Activated CD4-positive, alpha-beta T cell treated with anti-CD3 and anti-CD28 coated beads, Interleukin-2, Interleukin-4, amounts not matched to agents 100 ng/mL and 50 ng/mL, durations not matched to agents 16 hours and 8 hours (primary cell): ENCODE measurements at regions not wholly inside any gene's neighbourhood (a gene's known extent, or its start where the extent isn't known, plus 50 kb on each side); places are given as distances from the start of the nearest gene placed in this dataset.

ENCODE experiments used
- DNase-seq: peaks from one replicate; pipeline ENCODE4 v3.0.0-alpha.2; 2020; ENCODE audit warnings: low spot score

DNA sequence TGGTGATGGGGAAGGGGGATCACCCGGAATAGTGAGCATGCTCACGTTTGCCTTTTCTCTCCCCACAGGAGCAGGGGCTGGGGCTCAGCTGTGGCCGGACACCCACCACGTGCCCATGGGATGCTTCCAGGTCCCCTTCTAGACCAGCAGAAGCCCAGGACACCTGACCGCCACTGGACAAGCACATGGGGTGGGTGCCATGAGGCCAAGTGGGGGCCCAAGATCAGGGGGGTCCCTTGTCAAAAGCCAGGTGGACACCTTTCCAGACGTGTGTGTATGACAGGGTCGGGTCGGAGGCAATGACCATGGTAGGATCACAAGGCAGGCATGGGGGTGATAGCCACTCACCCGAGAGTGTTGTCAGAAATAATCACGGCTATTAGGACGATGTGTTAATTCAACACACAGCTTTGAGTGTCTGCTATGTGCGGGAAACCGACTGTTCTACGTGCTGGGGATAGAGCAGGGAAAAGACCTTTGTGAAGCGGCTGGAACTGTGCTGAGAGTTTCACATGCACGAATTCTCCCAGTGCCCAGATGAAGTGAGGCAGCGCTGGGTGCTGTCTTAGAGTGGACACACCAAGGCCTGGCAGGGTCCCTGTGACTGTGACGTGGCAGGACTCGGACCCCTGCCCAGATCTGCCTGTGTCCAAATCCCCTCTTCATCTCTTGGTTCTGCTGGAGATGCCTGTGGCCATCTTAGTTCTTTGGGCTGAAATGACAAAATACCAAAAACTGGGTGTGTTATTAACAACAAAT, 244.7 kb downstream of the NDUFA10 start:
- no peak for DNase-seq

DNA sequence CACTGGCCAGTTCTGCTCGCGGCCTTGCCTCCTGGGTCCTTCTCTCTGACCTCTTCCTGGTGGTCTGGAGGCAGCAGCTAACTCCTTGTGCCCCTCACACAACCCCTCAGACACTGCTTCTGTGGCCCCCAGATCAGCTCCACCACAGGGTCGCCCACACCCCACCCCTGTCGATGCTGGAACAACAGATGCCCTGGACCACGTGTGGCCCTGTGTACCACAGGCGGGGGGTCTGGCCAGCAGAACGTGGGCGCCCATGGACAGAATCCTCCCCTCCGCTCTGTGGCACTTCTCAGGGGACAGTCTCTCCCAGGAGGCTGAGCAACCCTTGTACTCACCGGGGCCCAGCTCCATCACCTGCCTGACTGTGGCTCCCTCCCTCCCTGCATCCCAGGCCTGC, 245.6 kb downstream of the NDUFA10 start:
- DNase-seq: no peak

DNA sequence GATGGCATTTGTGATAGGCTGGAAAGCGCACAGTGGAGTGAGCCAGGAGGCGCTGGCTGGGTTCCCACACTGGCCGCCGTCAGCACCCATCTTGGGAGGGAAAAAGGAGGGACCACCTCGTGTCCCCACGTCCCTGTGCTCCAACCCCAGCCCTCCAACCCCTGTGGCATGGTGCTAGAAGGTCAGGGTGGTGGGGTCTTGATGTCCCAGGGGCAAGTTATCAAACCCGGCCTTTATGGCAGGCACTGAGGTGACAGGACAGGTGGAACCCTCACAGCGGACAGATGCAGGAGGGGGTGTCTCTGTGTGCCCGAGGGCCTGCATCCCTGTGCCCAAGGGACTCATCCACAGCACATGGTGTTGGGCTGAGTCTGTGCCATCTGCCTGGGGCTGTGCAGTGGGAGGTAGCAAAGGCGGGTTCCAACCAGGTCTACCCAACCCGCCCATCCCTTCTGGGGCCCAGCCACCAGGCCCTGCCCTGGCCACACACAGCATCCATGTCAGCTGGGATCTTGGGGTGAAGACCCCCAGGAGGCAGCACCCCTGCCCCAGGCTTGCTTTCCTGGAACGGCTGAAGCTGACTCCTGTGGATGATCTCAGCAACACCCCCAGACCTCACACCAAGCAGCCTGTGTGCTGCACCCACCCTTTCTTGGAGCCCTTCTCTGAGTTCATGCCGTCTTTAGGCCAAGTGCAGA, 246.1 kb downstream of the NDUFA10 start:
- no peak for DNase-seq

DNA sequence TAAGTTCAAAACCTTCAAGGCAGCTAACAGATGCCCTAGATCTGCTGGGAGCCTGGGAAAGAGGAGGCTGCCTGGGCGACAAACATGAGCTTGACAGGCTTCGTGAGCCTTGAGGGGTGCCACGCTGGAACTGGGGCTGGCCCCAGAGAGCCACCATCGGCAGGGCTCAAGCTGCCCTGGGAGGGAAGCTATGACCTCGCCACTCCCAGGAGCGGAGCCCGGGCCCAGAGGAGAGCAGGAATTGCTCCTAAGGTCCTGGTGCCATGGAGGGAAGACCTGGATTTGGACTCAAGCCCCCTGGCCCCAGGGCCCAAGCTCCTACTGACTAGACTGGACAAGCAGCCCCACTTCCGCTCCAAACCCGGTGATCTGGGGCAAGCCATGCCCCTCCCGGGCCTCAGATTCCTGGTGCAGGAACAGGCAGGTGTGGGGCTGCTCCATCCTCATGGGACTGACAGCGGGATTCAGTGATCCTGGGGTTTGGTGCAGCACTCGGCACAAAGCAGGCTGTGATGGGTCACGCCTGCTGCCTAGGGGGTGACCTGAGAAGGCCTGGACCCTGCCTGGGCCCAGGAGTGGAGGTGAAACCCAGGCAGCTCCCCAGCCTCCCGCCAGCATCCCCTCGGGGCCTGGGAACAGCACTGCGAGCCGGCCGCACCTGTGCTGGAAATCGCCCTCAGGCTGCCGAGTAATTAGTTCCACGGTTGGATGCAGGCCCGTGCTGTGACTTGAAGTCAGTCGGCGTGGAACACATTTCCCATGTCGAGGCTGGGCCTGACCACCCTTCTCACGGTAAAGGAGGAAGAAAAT, 246.9 kb downstream of the NDUFA10 start:
- DNase-seq: no peak

DNA sequence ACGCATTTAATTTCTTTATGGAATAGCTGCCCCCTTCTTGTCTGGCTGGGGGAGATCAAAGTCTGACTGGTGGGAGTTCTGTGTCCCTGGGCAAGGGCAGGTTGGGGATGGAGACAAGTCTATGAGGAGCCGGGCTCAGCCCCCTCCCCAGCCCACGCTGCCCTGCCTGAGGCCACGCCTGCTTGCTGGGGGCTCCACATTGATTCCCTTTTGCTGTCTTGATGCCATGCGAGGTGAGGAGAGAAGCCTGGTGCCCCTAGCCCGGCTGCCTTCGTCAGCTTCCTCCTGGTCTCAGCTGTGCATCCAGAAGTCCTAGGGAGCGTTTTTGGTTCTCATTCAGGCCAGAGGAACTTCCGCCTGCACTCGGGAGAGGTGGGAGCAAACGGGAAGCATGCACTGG, 247.9 kb downstream of the NDUFA10 start:
- DNase-seq: no peak

DNA sequence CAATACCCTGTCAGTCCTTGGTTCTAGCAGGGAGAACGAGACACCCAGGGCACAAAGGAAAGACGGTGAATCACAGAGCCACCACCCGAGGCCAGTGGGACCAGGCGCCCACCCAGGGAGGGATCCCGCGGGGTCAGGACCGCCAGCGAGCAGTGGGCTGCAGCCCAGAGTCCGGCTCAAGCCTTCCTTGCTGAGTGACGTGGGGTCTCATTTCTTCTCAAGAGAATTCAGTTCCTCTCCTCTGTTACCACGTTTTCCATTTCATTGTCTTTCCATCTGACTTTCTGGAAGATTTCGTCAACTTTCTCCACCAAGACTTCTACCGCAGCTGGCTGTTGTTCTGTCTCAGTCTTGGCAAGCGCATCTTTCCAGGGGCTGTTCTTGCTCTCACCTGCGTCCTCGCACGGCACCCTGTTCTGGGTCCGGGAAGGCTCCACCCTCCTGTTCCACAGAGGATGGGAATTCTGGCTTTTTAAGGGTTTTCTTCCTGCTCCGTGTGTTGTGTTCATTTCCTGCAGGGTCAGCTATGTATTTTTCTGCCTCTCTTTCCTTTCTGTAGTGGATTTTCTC, 248.6 kb downstream of the NDUFA10 start:
- DNase-seq: no peak

DNA sequence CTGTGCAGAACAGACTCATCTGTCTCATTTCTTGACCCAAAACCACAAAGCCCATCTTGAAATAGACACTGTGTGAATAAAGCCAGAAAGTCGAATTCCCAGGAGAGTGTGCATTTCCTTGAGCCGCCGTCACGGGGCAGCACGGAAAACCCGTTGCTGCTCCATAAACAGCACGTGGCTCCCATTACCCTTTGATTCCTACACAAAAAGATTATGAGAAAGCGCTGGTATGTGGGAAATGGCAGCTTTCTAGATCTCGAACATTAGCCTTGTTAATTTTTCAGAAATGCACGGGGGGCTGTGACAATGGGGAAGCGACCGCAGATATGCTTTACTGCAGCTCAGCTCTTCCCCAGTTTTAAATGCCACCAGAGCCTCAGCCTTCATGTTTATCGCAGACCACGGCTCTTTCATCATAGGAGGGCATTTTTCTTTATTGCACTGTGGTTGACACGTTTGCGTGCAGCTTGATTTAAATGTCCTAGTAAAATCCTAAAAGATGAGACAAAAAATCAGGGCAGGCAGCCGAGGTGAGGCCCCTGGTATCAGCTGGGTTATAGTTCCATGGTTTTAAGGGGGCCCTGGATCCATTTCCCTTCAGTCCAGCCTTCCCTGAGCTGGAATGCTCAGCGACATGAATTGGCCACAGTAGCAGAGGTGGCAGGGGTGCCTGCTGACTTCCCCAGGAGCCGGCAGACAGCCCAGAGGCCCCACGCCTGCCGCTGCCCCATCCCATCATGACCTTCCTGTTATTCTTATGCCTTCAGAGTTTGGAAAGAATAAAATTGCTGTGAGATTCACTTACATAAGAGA, 249.3 kb downstream of the NDUFA10 start:
- no peak for DNase-seq

DNA sequence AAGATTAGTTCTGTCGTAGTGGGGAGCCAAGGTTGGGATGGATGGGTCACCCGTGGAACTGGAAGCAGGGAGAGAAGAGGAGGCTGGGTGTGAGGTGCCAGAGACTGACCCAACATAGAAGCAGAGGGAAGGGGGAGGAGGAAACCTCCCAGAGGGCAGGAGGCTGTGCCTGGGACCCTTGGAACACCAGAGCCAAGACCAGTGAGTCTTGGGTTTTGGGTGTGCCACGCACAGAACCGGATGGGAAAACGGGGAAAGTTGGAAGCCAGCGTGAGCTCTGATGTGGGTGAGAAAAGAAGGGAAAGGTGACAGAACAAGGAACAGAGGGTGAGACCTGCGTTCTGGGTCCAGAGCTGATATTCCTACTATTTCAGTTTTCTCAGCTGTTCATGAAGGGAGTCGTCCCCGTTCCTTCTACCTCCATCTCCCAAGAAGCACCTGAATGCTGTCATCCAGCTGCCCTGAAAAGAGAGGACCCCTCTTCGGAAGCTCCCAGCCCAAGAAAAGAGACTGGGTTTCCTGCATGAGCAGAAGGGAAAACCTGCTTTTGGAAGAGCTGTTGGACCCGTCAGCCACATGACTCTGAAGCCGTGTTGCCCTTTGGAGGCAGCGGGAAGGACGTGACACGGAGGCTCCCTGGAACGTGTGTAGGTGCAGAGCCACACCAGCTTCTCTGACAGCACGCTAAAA, 250.1 kb downstream of the NDUFA10 start:
- no peak for DNase-seq

DNA sequence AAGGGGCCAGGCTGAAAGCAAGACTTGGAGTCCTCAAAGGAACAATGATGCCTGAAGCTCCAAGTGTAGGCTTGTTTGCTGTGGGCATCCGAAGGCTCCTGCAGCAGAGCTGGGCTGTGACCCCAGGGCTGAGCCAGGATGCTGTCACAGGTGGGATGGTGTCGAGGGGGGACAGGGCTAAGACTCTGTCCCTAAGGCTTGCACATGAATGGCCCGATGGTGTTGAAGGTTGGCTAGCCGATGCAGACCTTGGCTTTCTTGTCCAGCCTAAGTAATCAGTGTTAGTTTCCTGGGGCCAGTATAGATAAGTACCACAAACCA, 251.0 kb downstream of the NDUFA10 start:
- no peak for DNase-seq

DNA sequence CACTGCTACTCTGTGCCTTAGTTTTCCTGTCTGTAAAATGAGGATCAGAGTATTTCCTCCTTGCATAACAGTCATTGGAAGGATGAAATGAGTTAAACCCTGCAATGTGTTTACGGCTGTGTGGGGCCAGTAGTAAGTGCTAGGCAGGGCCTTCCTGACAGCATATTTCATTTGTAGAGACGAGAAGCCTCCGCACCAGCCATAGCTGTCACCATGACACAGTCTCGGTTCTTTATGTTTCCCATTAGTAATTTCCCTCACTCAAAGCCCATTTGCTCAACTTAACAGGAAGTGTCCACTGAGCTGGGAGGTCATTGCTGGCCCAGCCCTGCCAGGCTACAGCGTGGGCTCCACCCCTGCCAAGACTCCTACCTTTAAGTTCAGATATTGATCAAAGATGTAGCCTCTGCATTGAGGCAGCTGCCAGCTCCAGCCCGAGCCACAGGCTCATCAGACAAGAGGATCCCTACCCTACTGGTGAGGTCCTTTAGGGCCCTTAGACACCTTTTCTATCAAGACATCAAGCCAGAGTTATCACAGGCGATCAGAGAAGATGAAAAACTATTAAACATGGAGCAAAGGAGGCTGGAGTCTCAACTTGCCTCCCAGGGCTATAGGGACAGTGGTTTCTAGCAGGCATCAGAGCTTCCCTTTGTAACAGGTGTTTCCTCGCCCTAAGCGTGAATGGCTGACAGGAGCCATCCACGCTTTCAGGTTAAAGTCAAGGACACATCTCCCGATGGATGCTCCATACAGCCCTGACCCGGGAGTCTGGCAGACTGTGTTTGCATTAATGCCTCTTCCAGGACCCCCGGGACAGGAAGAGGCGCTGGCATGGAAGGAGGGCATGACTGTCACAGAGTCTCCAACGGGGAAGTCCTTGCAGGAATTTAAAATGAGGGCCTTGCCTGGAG, 251.7 kb downstream of the NDUFA10 start:
- no peak for DNase-seq

DNA sequence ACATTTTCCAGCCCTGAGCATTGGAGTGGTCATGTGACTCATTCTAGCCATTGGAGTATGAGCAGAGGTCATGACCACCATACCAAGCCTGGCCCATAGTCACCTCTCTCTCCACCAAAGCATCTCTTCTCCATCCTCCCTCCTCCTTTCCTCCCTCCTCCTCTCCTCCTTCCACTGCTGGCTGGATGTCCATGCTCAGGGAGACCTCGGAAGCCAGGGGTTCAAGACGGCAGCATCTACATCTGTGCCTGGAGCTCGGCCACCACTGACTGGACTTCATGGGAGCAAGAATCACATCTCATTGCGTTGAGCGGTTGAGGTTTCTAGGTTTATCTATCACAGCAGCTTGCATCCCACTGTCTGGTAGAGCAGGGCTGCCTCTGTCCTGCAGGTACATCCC, 252.4 kb downstream of the NDUFA10 start:
- DNase-seq: no peak

DNA sequence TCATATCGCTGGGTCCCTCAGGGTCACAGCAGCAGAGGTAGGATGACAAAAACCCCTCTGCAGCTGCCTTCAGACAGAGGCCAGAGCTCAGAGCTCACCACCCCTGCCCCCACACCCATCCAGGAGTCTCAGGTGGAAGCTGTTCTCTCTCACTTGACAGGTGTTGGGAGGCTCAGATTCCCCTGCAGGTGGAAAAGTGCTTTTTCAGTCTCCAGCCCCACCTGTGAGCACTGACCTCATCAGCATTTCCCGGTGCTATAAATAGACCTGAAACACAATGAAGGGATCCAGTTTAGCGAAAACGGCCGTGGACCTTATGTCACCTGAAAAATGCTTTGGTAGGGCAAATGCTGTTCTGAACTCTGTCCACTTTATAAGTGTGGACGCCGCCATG, 254.9 kb downstream of the NDUFA10 start:
- no peak for DNase-seq

DNA sequence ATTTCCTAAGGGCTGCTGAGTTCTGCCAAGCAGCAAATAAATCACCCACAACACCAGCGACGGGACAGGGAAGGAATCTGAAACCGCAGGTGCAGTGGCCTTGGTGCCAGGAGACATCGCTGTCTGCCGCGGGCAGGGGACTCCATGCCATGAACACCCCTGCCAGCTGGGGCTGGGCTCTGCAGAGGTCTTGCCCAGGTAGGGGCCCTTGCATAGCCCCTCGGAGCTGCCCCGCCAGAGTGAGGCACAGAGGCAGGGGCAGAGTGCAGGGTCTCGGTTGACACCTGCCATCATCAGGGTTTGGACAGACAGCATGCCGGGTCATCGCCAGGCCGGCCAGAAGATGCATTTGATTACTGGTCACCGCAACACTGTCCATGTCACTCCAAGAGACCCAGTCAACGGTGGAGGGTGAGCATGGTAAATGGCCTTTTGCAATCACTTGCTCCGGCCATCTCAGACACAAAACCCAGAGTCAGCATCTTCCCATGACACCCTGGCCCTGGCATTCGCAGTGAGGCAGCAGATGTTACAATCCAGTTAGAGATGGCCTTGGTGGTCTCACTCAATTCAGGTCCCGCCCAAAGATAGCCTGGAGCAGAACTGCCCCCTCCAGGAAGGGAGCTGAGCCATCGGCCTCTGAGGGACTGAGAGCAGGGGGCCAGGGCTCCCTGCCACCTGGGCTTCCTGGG, 255.4 kb downstream of the NDUFA10 start:
- DNase-seq: no peak

DNA sequence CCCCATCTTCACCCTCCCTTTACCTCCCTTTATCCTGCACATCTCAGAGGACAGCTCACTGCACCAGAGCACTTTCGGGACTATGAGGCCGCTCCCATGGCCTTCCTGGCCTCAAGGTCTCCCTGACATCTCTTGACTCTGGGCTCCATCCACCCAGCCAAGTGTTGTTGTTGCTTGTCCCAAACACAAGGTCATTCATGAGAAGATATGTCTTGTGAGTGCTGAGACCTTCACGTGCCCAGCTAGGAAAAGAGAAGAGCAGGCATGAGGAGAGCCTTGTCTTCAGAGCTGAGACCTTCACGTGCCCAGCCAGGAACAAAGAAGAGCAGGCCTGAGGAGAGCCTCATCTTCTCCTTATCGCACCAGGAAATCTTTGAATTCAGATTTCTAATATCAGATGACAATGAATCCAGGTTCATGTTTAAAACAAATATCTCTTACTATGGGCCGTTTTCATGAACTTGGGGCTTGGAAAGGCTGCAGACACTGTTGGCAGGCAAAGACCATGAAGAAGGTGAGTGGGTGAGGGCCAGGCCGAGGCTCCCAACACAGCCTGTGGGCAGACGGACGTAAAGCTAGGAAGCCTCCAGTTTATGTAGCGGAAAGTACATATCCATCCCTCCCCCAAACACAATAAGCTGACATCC, 256.1 kb downstream of the NDUFA10 start:
- no peak for DNase-seq

DNA sequence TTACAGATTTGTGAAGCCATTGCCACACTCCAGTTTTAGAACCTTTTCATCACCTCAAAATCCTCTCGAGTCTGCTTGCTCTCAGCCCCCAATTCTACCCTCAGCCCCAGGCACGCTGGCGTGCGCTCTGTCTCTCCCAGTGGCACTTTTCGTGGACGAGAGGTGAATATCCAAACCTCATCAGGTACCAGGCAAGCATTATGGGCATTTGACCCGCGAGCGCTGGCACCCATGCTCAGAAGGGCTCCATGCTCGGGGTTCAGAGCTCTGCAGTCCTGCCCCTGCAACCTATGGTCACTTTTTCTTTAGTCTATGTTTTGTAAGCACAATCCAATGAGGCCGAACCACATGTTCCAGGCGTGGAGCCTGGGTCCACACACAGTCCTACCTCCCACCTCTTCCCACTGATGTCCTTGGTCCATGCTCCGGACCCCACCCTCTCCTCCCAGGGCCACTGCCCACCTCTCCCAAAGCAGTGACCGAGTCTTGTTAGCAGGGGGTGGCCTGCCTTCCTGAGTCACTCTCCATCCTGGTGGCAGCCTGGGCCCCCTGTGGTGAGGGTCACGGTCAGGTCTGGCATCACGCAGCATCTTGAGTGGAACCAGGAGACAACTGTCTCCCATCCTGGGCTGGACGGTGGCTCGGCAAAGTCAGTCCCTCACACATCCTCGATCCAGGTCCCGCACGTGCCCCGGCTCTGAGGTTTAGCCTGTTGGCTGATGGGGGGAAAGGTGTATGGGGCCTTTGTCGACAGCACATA, 256.9 kb downstream of the NDUFA10 start:
- DNase-seq: no peak

DNA sequence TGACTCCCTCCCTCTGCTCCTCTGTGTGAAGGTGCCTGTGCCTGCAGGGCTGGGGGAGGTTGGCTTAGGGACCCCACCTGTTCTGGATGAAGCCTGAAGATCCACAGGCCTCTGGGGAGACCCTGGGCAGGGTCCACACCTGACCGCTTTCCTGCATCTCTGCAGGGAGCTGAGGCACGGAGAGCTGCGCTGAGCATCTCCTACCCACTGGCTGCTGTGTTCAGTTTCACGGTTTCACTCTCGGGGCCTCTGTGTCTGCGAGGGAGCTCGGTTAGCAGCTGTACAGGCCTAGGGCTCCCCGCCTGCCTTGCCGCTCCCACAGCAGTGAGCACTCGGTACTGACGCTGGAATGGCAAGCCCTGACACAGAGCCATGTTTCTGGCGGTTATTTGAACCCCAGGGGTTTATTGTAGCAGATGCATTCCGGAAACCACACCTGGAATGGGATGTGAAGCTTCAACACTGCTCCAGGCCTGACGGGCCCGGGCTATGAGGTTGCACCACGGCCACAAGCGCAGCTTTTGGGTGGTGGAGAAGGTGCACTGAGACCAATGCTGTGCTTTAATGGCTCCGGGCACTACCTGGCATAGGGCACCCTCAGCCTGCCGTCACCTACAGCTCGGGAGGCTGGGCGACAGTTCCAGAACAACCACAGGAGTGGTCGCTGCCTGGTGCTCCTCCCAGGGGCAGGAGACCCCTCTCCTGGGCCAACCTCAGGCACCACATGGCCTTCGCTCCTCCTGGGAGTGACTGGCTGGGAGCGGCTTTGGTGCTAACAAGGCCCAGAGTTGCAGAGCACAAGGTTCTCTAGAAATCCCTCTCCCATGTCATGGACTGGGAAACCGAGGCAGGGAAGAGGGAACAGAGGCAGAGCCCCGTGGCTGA, 257.9 kb downstream of the NDUFA10 start:
- DNase-seq: no peak

DNA sequence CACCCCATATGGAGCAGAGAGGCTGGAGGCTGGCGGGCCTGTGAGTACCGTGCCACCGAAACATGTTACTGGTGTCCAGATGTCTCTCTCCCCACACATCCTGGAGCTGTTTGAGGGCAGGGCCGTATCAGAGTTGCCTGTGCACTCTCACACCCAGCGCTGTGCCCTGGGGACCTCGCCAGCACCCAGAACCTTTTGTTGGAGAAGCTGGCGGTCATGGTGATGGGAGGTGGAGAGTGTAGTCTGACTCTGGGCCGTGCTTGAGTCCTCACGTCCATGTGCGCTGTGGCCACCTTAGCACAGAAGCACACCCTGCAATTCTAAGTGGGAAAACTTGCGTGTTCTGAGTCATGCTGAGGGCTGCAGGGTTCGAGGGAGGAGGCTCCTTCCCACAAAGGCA, 259.2 kb downstream of the NDUFA10 start:
- DNase-seq: no peak
